ENCODE measurements at regions not wholly inside any gene's neighbourhood (a gene's known extent, or its start where the extent isn't known, plus 50 kb on each side); places are given as distances from the start of the nearest gene placed in this dataset.
"Not testable (repeated sequence)": the region's sequence is repeated elsewhere in the genome, so short reads cannot be mapped to it uniquely, and the experiment has no call there.

- DNase-seq (no peak), ATAC-seq (ENCODE audit: insufficient read depth, low read depth) (no peak)
- no peaks in the 10 kb centered on the region for H3K36me3 ChIP-seq (ENCODE audit: insufficient read depth, low read length)
- no peak overlapping the region for H3K4me3 ChIP-seq (ENCODE audit: low read depth in 1 of 2, low read length in 2 of 2)
- no peak for TF ChIP-seq EZH2 (IDR thresholded peaks at IDR 0.05; ENCODE audit: borderline replicate concordance, low read depth, low read length, severe bottlenecking)
- TF ChIP-seq, protein P1, sequence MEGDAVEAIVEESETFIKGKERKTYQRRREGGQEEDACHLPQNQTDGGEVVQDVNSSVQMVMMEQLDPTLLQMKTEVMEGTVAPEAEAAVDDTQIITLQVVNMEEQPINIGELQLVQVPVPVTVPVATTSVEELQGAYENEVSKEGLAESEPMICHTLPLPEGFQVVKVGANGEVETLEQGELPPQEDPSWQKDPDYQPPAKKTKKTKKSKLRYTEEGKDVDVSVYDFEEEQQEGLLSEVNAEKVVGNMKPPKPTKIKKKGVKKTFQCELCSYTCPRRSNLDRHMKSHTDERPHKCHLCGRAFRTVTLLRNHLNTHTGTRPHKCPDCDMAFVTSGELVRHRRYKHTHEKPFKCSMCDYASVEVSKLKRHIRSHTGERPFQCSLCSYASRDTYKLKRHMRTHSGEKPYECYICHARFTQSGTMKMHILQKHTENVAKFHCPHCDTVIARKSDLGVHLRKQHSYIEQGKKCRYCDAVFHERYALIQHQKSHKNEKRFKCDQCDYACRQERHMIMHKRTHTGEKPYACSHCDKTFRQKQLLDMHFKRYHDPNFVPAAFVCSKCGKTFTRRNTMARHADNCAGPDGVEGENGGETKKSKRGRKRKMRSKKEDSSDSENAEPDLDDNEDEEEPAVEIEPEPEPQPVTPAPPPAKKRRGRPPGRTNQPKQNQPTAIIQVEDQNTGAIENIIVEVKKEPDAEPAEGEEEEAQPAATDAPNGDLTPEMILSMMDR (IDR thresholded peaks at IDR 0.05; ENCODE audit: borderline replicate concordance, extremely low read depth, low read length, poor library complexity, severe bottlenecking): no peak
- H4K20me1 ChIP-seq (ENCODE audit: insufficient read depth, low read length): no peaks in the 10 kb centered on the region
- no peak overlapping the region for H3K27ac ChIP-seq (ENCODE audit: low read length)
- H3K4me1 ChIP-seq (ENCODE audit: insufficient read depth, low read length): peaks cover 7% of the 10 kb centered on the region
- no peak overlapping the region for H2AFZ ChIP-seq (ENCODE audit: low read depth, low read length)
- H3K4me2 ChIP-seq (ENCODE audit: insufficient read depth, low read length): no peak overlapping the region
- no peaks in the 10 kb centered on the region for H3K79me2 ChIP-seq (ENCODE audit: insufficient read depth, low read length)
- H3K27me3 ChIP-seq (ENCODE audit: insufficient read depth, low read length, poor library complexity): no peaks in the 10 kb centered on the region
- H3K9ac ChIP-seq (ENCODE audit: low read depth, low read length): no peak overlapping the region
- H3K9me3 ChIP-seq (ENCODE audit: insufficient read depth, low read length, severe bottlenecking): peaks cover 3% of the 10 kb centered on the region
Measured at GRCh38 chr9:38244971-38245370, 147.5 kb upstream of the ALDH1B1 start.

- Histone ChIP-seq H4K20me1 (ENCODE audit: insufficient read depth, low read length) (no peaks in the 10 kb centered on the region), H3K27ac (ENCODE audit: low read length) (no peak overlapping the region; the same call in 1 of the 2 replicates), H3K79me2 (ENCODE audit: insufficient read depth, low read length) (no peaks in the 10 kb centered on the region), H3K9me3 (ENCODE audit: insufficient read depth, low read length, severe bottlenecking) (peaks cover 3% of the 10 kb centered on the region), H3K4me1 (ENCODE audit: insufficient read depth, low read length) (peaks cover 7% of the 10 kb centered on the region), H2AFZ (ENCODE audit: low read depth, low read length) (no peak overlapping the region), H3K27me3 (ENCODE audit: insufficient read depth, low read length, poor library complexity) (no peaks in the 10 kb centered on the region), H3K4me2 (ENCODE audit: insufficient read depth, low read length) (no peak overlapping the region), H3K9ac (ENCODE audit: low read depth, low read length) (no peak overlapping the region), H3K36me3 (ENCODE audit: insufficient read depth, low read length) (no peaks in the 10 kb centered on the region), H3K4me3 (ENCODE audit: low read depth in 1 of 2, low read length in 2 of 2) (no peak overlapping the region)
- peak; percentile 24 for DNase-seq
- peak; percentile 40; the same call in 2 of the 3 replicates for ATAC-seq (ENCODE audit: insufficient read depth, low read depth)
- TF ChIP-seq EZH2 (IDR thresholded peaks at IDR 0.05; ENCODE audit: borderline replicate concordance, low read depth, low read length, severe bottlenecking): no peak
- TF ChIP-seq, protein P1 (IDR thresholded peaks at IDR 0.05; ENCODE audit: borderline replicate concordance, extremely low read depth, low read length, poor library complexity, severe bottlenecking): no peak
Measured at GRCh38 chr9:38243993-38244392, 148.5 kb upstream of the ALDH1B1 start.

DNA sequence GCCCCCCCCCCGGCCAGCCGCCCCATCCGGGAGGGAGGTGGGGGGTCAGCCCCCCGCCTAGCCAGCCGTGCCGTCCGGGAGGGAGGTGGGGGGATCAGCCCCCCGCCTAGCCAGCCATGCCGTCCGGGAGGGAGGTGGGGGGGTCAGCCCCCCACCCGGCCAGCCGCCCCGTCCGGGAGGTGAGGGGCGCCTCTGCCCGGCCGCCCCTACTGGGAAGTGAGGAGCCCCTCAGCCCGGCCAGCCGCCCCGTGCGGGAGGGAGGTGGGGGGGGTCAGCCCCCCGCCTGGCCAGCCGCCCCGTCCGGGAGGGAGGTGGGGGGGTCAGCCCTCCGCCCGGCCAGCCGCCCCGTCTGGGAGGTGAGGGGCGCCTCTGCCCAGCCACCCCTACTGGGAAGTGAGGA lies 150.4 kb upstream of the ALDH1B1 start:
- H3K9me3 ChIP-seq (ENCODE audit: insufficient read depth, low read length, severe bottlenecking); ATAC-seq (ENCODE audit: insufficient read depth, low read depth); H3K27me3 ChIP-seq (ENCODE audit: insufficient read depth, low read length, poor library complexity); H4K20me1 ChIP-seq (ENCODE audit: insufficient read depth, low read length); H3K4me3 ChIP-seq (ENCODE audit: low read depth in 1 of 2, low read length in 2 of 2); H3K9ac ChIP-seq (ENCODE audit: low read depth, low read length); DNase-seq; H3K4me1 ChIP-seq (ENCODE audit: insufficient read depth, low read length); H3K4me2 ChIP-seq (ENCODE audit: insufficient read depth, low read length); H3K36me3 ChIP-seq (ENCODE audit: insufficient read depth, low read length); H2AFZ ChIP-seq (ENCODE audit: low read depth, low read length); H3K27ac ChIP-seq (ENCODE audit: low read length); H3K79me2 ChIP-seq (ENCODE audit: insufficient read depth, low read length): not testable (repeated sequence)

- Histone ChIP-seq H2AFZ (ENCODE audit: low read depth, low read length) (no peak overlapping the region), H3K9ac (ENCODE audit: low read depth, low read length) (no peak overlapping the region), H3K27ac (ENCODE audit: low read length) (no peak overlapping the region), H4K20me1 (ENCODE audit: insufficient read depth, low read length) (no peaks in the 10 kb centered on the region), H3K36me3 (ENCODE audit: insufficient read depth, low read length) (no peaks in the 10 kb centered on the region), H3K9me3 (ENCODE audit: insufficient read depth, low read length, severe bottlenecking) (no peaks in the 10 kb centered on the region), H3K4me1 (ENCODE audit: insufficient read depth, low read length) (peaks cover 7% of the 10 kb centered on the region), H3K27me3 (ENCODE audit: insufficient read depth, low read length, poor library complexity) (no peaks in the 10 kb centered on the region), H3K4me2 (ENCODE audit: insufficient read depth, low read length) (no peak overlapping the region), H3K4me3 (ENCODE audit: low read depth in 1 of 2, low read length in 2 of 2) (no peak overlapping the region), H3K79me2 (ENCODE audit: insufficient read depth, low read length) (no peaks in the 10 kb centered on the region)
- no peak for DNase-seq
- ATAC-seq (ENCODE audit: insufficient read depth, low read depth): no peak
- TF ChIP-seq EZH2 (IDR thresholded peaks at IDR 0.05; ENCODE audit: borderline replicate concordance, low read depth, low read length, severe bottlenecking): no peak
- TF ChIP-seq, protein P1 (IDR thresholded peaks at IDR 0.05; ENCODE audit: borderline replicate concordance, extremely low read depth, low read length, poor library complexity, severe bottlenecking): no peak
Measured at GRCh38 chr9:38240051-38240450, 152.5 kb upstream of the ALDH1B1 start.

Data from DND-41 (cell line).